Right forelimb (tissue), 1 donor: ENCODE measurements at regions not wholly inside any gene's neighbourhood (a gene's known extent, or its start where the extent isn't known, plus 50 kb on each side); places are given as distances from the start of the nearest gene placed in this dataset.

Experiments
- DNase-seq: peaks from one replicate; pipeline ENCODE4 v3.0.0-alpha.2; 2018

- no peak for DNase-seq
Measured at GRCh38 chr2:221204699-221205098, 367.4 kb downstream of the EPHA4 start.

- no peak for DNase-seq
Measured at GRCh38 chr2:221205103-221205673, 366.9 kb downstream of the EPHA4 start.

DNA sequence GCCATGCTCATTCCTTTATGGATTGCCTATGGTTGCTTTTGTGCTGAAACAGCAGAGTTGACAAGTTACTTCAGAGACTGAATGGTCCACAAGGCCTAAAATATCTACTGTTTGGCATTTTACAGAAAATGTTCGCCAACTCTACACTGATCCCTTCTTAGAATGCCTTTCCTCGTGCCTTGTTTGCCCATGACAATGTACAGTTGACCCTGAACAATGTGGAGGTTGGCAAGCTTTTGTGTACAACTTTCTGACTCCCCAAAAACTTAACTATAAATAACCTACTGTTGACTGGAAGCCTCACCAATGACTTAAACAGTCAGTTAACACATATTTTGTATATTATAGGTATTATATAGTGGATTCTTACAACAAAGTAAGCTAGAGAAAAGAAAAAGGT, 361.4 kb downstream of the EPHA4 start:
- no peak for DNase-seq

GRCh38 chr2:221211653-221212052, 360.5 kb downstream of the EPHA4 start:
- no peak for DNase-seq

GRCh38 chr2:221212105-221212504, 360.0 kb downstream of the EPHA4 start:
- DNase-seq: no peak

- no peak for DNase-seq
Measured at GRCh38 chr2:221215487-221215886, 356.6 kb downstream of the EPHA4 start.

GRCh38 chr2:221216636-221217035, 355.5 kb downstream of the EPHA4 start:
- DNase-seq: no peak

GRCh38 chr2:221225752-221226151, 346.4 kb downstream of the EPHA4 start:
- no peak for DNase-seq

GRCh38 chr2:221228214-221228769, 343.8 kb downstream of the EPHA4 start:
- DNase-seq: no peak

GRCh38 chr2:221229099-221229498, 343.0 kb downstream of the EPHA4 start:
- DNase-seq: no peak

GRCh38 chr2:221231511-221231910, 340.6 kb downstream of the EPHA4 start:
- DNase-seq: no peak

DNA sequence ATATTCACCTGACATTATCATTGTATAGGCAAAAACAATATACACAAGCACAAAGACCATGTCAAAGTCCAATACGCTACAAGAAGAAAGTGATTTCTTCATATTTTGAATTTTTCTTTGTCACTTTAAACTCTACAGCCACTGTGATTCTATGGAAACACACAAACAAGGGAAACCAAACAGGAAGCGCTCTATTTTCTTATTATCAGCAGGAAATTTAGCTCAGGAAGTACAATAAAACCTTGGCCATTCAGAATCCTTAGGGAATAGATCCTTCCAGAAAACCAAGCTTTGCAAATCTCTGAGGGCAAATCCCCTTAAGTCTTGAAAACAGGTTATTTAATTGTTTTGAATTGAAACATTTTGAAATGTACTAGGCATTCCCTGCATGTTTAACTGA, 336.2 kb downstream of the EPHA4 start:
- no peak for DNase-seq

GRCh38 chr2:221241072-221241471, 331.0 kb downstream of the EPHA4 start:
- no peak for DNase-seq

DNA sequence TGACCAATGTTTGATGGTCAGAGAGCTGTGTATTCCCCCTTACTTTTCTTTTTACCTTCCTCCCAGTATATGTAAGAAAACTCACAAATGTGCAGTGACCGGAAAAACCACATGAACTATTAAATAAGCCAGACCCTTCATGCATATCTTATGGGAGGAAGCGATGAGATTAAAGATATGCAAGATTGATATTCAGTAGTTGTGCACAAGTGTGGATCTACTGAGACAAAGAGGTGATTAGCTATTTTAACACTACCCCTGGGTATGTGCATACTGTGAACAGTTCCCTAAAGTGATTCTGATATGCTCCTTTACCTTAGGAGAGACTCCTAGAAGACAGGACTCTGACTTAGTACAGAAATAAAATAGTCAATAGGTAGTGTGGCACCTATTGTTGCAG, 328.3 kb downstream of the EPHA4 start:
- no peak for DNase-seq

GRCh38 chr2:221245045-221245444, 327.1 kb downstream of the EPHA4 start:
- no peak for DNase-seq

DNA sequence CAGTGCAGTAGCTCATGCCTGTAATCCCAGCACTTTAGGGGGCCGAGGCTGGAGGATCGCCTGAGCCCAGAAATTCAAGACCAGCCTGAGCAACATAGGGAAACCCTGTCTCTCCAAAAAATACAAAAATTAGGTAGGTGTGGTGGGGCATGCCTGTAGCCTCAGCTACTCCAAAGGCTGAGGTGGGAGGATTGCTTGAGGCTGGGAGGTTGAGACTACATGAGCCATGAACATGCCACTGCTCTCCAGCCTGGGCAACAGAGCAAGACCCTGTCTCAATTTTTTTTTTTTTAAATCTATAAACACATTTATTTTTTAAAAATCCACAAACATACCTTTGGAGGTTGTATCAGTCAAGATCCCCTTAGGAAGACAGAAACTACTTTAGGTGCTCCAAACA, 326.3 kb downstream of the EPHA4 start:
- DNase-seq: no peak

GRCh38 chr2:221254299-221254698, 317.8 kb downstream of the EPHA4 start:
- no peak for DNase-seq

- DNase-seq: no peak
Measured at GRCh38 chr2:221255862-221256261, 316.2 kb downstream of the EPHA4 start.

GRCh38 chr2:221258464-221258863, 313.6 kb downstream of the EPHA4 start:
- DNase-seq: no peak

DNA sequence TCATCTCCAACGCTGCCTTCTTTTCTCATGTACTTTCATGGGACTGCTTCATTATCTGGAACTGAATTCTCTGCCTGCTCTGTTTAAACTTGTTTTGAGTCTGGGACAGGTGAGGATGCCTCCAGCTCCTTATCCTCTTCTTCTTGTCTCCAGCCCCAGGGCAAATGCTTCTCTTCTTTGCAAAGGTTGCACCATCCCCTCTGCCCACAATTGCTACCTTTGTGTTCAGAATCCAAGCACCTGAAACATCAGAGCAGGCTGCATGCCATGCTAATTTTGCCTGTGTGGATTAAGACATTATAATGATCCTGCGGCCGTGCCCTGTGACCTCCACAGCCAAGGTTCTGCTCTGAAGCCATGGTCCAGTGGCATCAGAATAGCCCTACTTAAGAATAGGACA, 309.5 kb downstream of the EPHA4 start:
- no peak for DNase-seq

GRCh38 chr2:221263573-221263972, 308.5 kb downstream of the EPHA4 start:
- DNase-seq: no peak

- no peak for DNase-seq
Measured at GRCh38 chr2:221264318-221264717, 307.8 kb downstream of the EPHA4 start.

DNA sequence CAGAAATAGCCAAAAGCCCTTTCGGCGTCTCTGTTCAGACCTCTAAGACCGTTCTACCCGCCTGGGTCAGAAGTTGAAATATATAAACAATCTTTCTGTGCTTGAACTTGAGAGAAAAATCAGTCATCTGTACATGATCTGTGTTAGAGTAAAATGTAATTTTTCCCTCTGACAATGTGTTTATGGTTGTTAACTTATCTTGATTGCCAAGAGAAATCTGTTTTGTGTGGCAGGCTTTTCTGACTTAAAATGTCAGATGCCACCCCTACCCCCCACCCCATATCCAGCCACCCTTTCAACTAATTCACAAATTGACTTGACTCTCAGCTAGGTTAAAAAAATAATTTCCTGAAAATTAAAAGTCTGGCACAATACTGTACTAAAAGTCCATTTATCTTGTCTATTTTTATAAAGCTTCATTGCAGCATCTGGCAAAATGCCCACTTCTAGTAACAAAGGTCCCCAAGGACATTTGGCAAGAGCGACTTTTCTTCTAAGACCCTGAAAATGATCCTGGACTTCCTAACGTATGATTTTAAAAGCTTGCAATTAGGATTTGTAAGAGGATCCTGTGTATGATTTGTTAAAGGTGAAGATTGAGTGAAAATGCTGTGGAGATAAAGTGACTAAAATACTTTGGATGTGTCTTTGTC, 304.2 kb downstream of the EPHA4 start:
- no peak for DNase-seq

- no peak for DNase-seq
Measured at GRCh38 chr2:221268631-221269030, 303.5 kb downstream of the EPHA4 start.

- DNase-seq: no peak
Measured at GRCh38 chr2:221270806-221271205, 301.3 kb downstream of the EPHA4 start.
